Activated B cell treated with CpG ODN at 0.5 μM for 24 hours (primary cell): ENCODE measurements at regions not wholly inside any gene's neighbourhood (a gene's known extent, or its start where the extent isn't known, plus 50 kb on each side); places are given as distances from the start of the nearest gene placed in this dataset.

Experiments
- ATAC-seq: fragments of 200-7000 bp; cut with Tn5 transposase; one replicate; pipeline ENCODE4 v1.10.0; 2021; ENCODE audit warnings: low read depth, mild to moderate bottlenecking, moderate library complexity
- CTCF ChIA-PET: fragments of 350-600 bp; sonication (Branson Sonifier 250); formaldehyde crosslinking; loops from one replicate; lab custom pipeline; 2021; ENCODE audit warnings: antibody characterized with exemption; lab: Charles Lee
- POLR2A ChIA-PET: fragments of 350-600 bp; sonication (Branson Sonifier 250); formaldehyde crosslinking; loops from one replicate; lab custom pipeline; 2021; ENCODE audit warnings: antibody characterized with exemption; lab: Charles Lee
- DNase-seq: peaks from one replicate; pipeline ENCODE4 v3.0.0; 2022
- H3K27ac Mint-ChIP-seq: one replicate; pipeline ENCODE4 v1.8.0; 2020; ENCODE audit warnings: mixed read lengths
- H3K27me3 Mint-ChIP-seq: one replicate; pipeline ENCODE4 v1.8.0; 2021; ENCODE audit warnings: mixed read lengths
- H3K36me3 Mint-ChIP-seq: one replicate; pipeline ENCODE4 v1.8.0; 2021; ENCODE audit warnings: low read depth, mixed read lengths
- H3K4me1 Mint-ChIP-seq: one replicate; pipeline ENCODE4 v1.8.0; 2021; ENCODE audit warnings: mixed read lengths
- H3K4me3 Mint-ChIP-seq: one replicate; pipeline ENCODE4 v1.8.0; 2020; ENCODE audit warnings: mild to moderate bottlenecking, mixed read lengths
- H3K9me3 Mint-ChIP-seq: one replicate; pipeline ENCODE4 v1.8.0; 2020; ENCODE audit warnings: mixed read lengths
- CTCF ChIP-seq: fragments of 200-600 bp; IDR thresholded peaks from one replicate; pipeline ENCODE4 v1.8.0; 2022; ENCODE audit warnings: antibody characterized with exemption, mild to moderate bottlenecking
- intact Hi-C: fragments of 100-400 bp; cut with micrococcal nuclease; formaldehyde crosslinking; loops from one replicate; pipeline ENCODE4 v1.15.1; 2024

DNA sequence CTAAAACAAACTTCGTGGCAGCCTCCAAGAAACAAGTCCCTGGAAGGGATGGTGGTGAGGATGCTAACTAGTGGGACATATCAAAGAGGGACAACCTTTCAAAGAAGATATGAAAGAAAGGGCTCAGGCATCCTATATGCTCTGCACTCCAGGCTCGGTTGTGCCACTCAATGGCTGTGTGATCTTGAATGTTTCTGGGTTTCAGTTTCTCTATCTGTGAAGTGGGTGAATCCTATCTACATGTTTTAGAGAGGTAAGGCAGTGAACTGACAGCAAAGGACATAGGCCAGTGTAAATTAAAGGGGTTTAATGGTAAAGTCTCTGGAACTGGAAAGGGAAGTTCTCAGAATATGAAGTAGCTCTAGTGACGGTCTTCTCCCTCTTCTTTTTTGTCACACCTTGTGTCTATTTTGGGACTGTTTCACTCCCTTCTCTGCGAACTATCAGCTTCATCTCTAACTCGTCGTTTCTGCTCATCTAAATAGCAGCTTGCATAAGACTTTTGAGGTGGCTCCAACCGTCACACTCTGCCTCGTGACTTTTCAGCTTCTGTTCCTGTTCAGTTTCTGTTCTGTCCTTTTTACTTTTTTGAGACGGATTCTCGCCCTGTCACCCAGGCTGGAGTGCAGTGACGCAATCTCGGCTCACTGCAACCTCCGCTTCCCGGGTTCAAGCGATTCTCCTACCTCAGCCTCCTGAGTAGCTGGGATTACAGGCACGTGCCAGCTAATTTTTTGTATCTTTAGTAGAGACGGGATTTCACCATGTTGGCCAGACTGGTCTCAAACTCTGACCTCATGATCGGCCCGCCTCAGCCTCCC lies 273.6 kb downstream of the SUDS3 start:
- H3K4me1 Mint-ChIP-seq = no peaks in the 10 kb centered on the region
- ATAC-seq = no peak
- H3K27ac Mint-ChIP-seq = no peak overlapping the region
- no peak for TF ChIP-seq CTCF
- DNase-seq = no peak
- intact Hi-C loops = no loop called here
- H3K9me3 Mint-ChIP-seq = peaks cover 3% of the 10 kb centered on the region
- H3K4me3 Mint-ChIP-seq = no peak overlapping the region
- H3K27me3 Mint-ChIP-seq = no peaks in the 10 kb centered on the region
- CTCF ChIA-PET = no interaction called here
- no peaks in the 10 kb centered on the region for H3K36me3 Mint-ChIP-seq
- POLR2A ChIA-PET = no interaction called here

GRCh38 chr12:118650586-118650960 lies 274.2 kb downstream of the SUDS3 start:
- no peak for TF ChIP-seq CTCF
- Mint-ChIP-seq H3K36me3 (no peaks in the 10 kb centered on the region), H3K4me1 (no peaks in the 10 kb centered on the region), H3K27ac (no peak overlapping the region), H3K9me3 (peaks cover 3% of the 10 kb centered on the region), H3K27me3 (no peaks in the 10 kb centered on the region), H3K4me3 (no peak overlapping the region)
- ChIA-PET POLR2A (no interaction called here), CTCF (no interaction called here)
- intact Hi-C loops = no loop called here
- no peak for DNase-seq
- ATAC-seq = no peak

DNA sequence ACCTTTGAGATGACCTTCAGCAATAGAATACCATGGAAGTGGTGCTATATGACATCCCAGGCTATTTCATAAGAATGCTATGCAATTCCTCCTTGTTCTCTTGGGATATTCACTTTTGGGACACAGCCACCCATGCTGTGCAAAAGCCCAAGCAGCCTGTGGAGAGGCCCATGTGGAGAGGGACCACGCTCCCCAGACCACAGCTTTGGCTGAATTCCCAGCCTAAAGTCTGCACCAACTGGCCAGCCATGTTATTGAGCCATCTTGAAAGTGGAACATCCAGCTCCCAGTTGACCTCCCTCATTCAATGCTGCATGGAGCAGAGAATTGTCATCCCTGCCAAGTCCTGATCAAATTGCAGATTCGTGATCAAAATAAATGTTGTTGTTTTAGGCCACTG lies 275.1 kb downstream of the SUDS3 start:
- ChIA-PET POLR2A (no interaction called here), CTCF (no interaction called here)
- no peak for ATAC-seq
- no peaks in the 10 kb centered on the region for H3K9me3 Mint-ChIP-seq
- TF ChIP-seq CTCF = no peak
- no peaks in the 10 kb centered on the region for H3K36me3 Mint-ChIP-seq
- H3K27me3 Mint-ChIP-seq = no peaks in the 10 kb centered on the region
- no peak overlapping the region for H3K4me3 Mint-ChIP-seq
- no peak overlapping the region for H3K27ac Mint-ChIP-seq
- intact Hi-C loops = no loop called here
- no peak for DNase-seq
- no peaks in the 10 kb centered on the region for H3K4me1 Mint-ChIP-seq

- no peak overlapping the region for H3K27ac Mint-ChIP-seq
- ATAC-seq (no peak), DNase-seq (no peak)
- ChIA-PET POLR2A (no interaction called here), CTCF (no interaction called here)
- no peaks in the 10 kb centered on the region for H3K36me3 Mint-ChIP-seq
- no peak for TF ChIP-seq CTCF
- H3K9me3 Mint-ChIP-seq = peaks cover 2% of the 10 kb centered on the region
- H3K27me3 Mint-ChIP-seq = no peaks in the 10 kb centered on the region
- no peaks in the 10 kb centered on the region for H3K4me1 Mint-ChIP-seq
- no peak overlapping the region for H3K4me3 Mint-ChIP-seq
- intact Hi-C loops = no loop called here
Measured at GRCh38 chr12:118655588-118655987, 279.2 kb downstream of the SUDS3 start.

- peaks cover 8% of the 10 kb centered on the region for H3K27me3 Mint-ChIP-seq
- H3K36me3 Mint-ChIP-seq = no peaks in the 10 kb centered on the region
- peaks cover 2% of the 10 kb centered on the region for H3K9me3 Mint-ChIP-seq
- no peak for DNase-seq
- ATAC-seq = no peak
- H3K27ac Mint-ChIP-seq = no peak overlapping the region
- no peak for TF ChIP-seq CTCF
- no peak overlapping the region for H3K4me3 Mint-ChIP-seq
- POLR2A ChIA-PET = no interaction called here
- H3K4me1 Mint-ChIP-seq = peaks cover 7% of the 10 kb centered on the region
- CTCF ChIA-PET = no interaction called here
- intact Hi-C loops = no loop called here
Measured at GRCh38 chr12:118680356-118680963, 300.9 kb upstream of the SRRM4 start.
